PC-3 (cell line): ENCODE measurements at regions not wholly inside any gene's neighbourhood (a gene's known extent, or its start where the extent isn't known, plus 50 kb on each side); places are given as distances from the start of the nearest gene placed in this dataset.

ENCODE experiments used
- ATAC-seq: fragments of 200-7000 bp; cut with Tn5 transposase; 2 replicates; pipeline ENCODE4 v1.9.1; 2020; ENCODE audit warnings: mild to moderate bottlenecking, moderate library complexity
- BruUV-seq: library from RNA; stranded (reverse); fragments of 400-500 nt; replicated peaks from 2 replicates; lab custom pipeline; 2021; lab: Mats Ljungman, UMichigan
- CTCF ChIA-PET: fragments of 300-600 bp; sonication (Branson Sonifier 250); formaldehyde crosslinking; loops from one replicate; lab custom pipeline; 2022; ENCODE audit warnings: antibody characterized with exemption; lab: Charles Lee
- POLR2A ChIA-PET: fragments of 300-600 bp; sonication (Branson Sonifier 250); formaldehyde crosslinking; loops from one replicate; lab custom pipeline; 2022; ENCODE audit warnings: antibody characterized with exemption; ENCODE audit not compliant: unreplicated experiment; lab: Charles Lee
- DNase-seq: peaks from one replicate; pipeline ENCODE4 v3.0.0-alpha.2; 2015
- H2AFZ ChIP-seq: fragments of 300-600 bp; sonication (generic); 2 replicates; pipeline ENCODE4 v1.6.0; 2016; ENCODE audit warnings: antibody characterized with exemption, low read length
- H3F3A ChIP-seq: fragments of 300-600 bp; sonication (generic); one replicate; pipeline ENCODE4 v1.6.0; 2017; ENCODE audit warnings: antibody characterized with exemption, low read length, control low read depth, mild to moderate bottlenecking; ENCODE audit not compliant: unreplicated experiment
- H3K27ac ChIP-seq: fragments of 300-600 bp; sonication (generic); 2 replicates; pipeline ENCODE4 v1.5.1; 2016; ENCODE audit warnings: mild to moderate bottlenecking, low read length
- H3K27me3 ChIP-seq: fragments of 300-600 bp; sonication (generic); 2 replicates; pipeline ENCODE4 v1.6.1; 2016; ENCODE audit warnings: low read length, mixed read lengths
- H3K36me3 ChIP-seq: fragments of 300-600 bp; sonication (generic); 2 replicates; pipeline ENCODE4 v1.6.1; 2016; ENCODE audit warnings: low read depth, mixed run types, low read length, mixed read lengths
- H3K4me1 ChIP-seq: fragments of 300-600 bp; sonication (generic); 2 replicates; pipeline ENCODE4 v1.5.1; 2016; ENCODE audit warnings: low read length; ENCODE audit not compliant: insufficient read depth
- H3K4me2 ChIP-seq: fragments of 300-600 bp; sonication (generic); 2 replicates; pipeline ENCODE4 v1.6.0; 2016; ENCODE audit warnings: low read length
- H3K4me3 ChIP-seq: fragments of 300-600 bp; sonication (generic); 2 replicates; pipeline ENCODE4 v1.5.1; 2016; ENCODE audit warnings: mild to moderate bottlenecking, low read length, mixed read lengths
- H3K79me2 ChIP-seq: fragments of 300-600 bp; sonication (generic); 2 replicates; pipeline ENCODE4 v1.6.1; 2017; ENCODE audit warnings: low read length, mixed read lengths
- H3K9ac ChIP-seq: fragments of 300-600 bp; sonication (generic); 2 replicates; pipeline ENCODE4 v1.6.0; 2016; ENCODE audit warnings: mild to moderate bottlenecking, low read length
- H3K9me2 ChIP-seq: fragments of 300-600 bp; sonication (generic); replicated peaks from 2 replicates; pipeline ENCODE4 v1.6.1; 2016; ENCODE audit warnings: mixed run types, low read length, mixed read lengths
- H3K9me3 ChIP-seq: fragments of 300-600 bp; sonication (generic); 2 replicates; pipeline ENCODE4 v1.6.1; 2016; ENCODE audit warnings: low read length, mixed read lengths
- H4K20me1 ChIP-seq: fragments of 300-600 bp; sonication (generic); 2 replicates; pipeline ENCODE4 v1.6.1; 2016; ENCODE audit warnings: low read length, mixed read lengths
- EZH2 ChIP-seq: fragments of 300-600 bp; sonication (generic); IDR thresholded peaks from one replicate; pipeline ENCODE4 v1.6.1; 2017; ENCODE audit warnings: antibody characterized with exemption, mild to moderate bottlenecking, low read length; ENCODE audit not compliant: unreplicated experiment
- EZH2phosphoT487 ChIP-seq: fragments of 300-600 bp; sonication (generic); IDR thresholded peaks from 2 replicates; pipeline ENCODE4 v1.6.1; 2018; ENCODE audit warnings: mild to moderate bottlenecking, antibody characterized with exemption, low read length, borderline replicate concordance
- intact Hi-C: fragments of 100-400 bp; cut with micrococcal nuclease; formaldehyde crosslinking; loops from 2 replicates; pipeline ENCODE4 v1.9.0; 2023
- TF ChIP-seq, protein P1 (sequence below): fragments of 300-600 bp; sonication (generic); conservative IDR thresholded peaks from 2 replicates; pipeline ENCODE4 v1.5.1; 2017; ENCODE audit warnings: antibody characterized with exemption, low read depth, mild to moderate bottlenecking, low read length

DNA sequence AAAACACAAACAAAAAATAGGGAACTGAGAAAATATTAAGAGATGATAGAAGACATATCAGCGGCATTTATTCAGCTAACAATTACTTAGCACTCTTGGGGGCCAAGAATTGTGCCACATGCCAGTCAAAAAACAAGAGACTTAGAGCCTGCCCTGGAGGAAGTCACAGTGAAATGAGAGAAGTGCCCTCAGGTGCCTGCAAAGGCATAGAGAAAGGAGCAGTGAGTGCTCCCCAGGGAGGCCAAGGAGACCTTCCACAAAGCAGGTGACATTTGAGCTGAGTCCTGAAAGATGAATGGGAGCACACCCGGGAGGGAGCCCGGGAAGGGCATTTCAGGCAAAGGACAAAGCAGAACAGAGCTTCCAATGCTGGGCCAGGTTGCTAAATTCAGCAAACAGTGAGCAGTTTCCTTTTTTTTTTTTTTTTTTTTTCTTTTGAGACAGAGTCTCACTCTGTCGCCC is 184.7 kb upstream of the JARID2 start:
- POLR2A ChIA-PET = no interaction called here
- Histone ChIP-seq H3K4me1 (peaks cover 11% of the 10 kb centered on the region), H3F3A (no peaks in the 10 kb centered on the region), H3K9me3 (no peaks in the 10 kb centered on the region), H3K9ac (no peak overlapping the region), H3K4me2 (no peak overlapping the region), H3K4me3 (no peak overlapping the region), H3K79me2 (no peaks in the 10 kb centered on the region), H3K36me3 (no peaks in the 10 kb centered on the region), H4K20me1 (no peaks in the 10 kb centered on the region), H3K9me2 (no peaks in the 10 kb centered on the region), H2AFZ (no peak overlapping the region), H3K27ac (no peak overlapping the region), H3K27me3 (no peaks in the 10 kb centered on the region)
- intact Hi-C loops = no loop called here
- TF ChIP-seq EZH2phosphoT487 (no peak), EZH2 (no peak)
- TF ChIP-seq, protein P1, sequence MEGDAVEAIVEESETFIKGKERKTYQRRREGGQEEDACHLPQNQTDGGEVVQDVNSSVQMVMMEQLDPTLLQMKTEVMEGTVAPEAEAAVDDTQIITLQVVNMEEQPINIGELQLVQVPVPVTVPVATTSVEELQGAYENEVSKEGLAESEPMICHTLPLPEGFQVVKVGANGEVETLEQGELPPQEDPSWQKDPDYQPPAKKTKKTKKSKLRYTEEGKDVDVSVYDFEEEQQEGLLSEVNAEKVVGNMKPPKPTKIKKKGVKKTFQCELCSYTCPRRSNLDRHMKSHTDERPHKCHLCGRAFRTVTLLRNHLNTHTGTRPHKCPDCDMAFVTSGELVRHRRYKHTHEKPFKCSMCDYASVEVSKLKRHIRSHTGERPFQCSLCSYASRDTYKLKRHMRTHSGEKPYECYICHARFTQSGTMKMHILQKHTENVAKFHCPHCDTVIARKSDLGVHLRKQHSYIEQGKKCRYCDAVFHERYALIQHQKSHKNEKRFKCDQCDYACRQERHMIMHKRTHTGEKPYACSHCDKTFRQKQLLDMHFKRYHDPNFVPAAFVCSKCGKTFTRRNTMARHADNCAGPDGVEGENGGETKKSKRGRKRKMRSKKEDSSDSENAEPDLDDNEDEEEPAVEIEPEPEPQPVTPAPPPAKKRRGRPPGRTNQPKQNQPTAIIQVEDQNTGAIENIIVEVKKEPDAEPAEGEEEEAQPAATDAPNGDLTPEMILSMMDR = no peak
- DNase-seq = no peak
- no peak for ATAC-seq
- CTCF ChIA-PET = no interaction called here
- BruUV-seq = no TSS peak

- H2AFZ ChIP-seq = no peak overlapping the region
- H3K36me3 ChIP-seq = no peaks in the 10 kb centered on the region
- H3K4me1 ChIP-seq = peaks cover 19% of the 10 kb centered on the region
- no TSS peak for BruUV-seq
- H3K9ac ChIP-seq = no peak overlapping the region
- CTCF ChIA-PET = no interaction called here
- H4K20me1 ChIP-seq = no peaks in the 10 kb centered on the region
- POLR2A ChIA-PET = no interaction called here
- no peaks in the 10 kb centered on the region for H3K9me3 ChIP-seq
- H3F3A ChIP-seq = no peaks in the 10 kb centered on the region
- no peaks in the 10 kb centered on the region for H3K27me3 ChIP-seq
- intact Hi-C loops = no loop called here
- TF ChIP-seq, protein P1 = no peak
- TF ChIP-seq EZH2 (no peak), EZH2phosphoT487 (no peak)
- no peaks in the 10 kb centered on the region for H3K79me2 ChIP-seq
- DNase-seq (no peak), ATAC-seq (no peak)
- H3K4me3 ChIP-seq = no peak overlapping the region
- no peak overlapping the region for H3K27ac ChIP-seq
- no peaks in the 10 kb centered on the region for H3K9me2 ChIP-seq
- no peak overlapping the region for H3K4me2 ChIP-seq
These were observed 183.9 kb upstream of the JARID2 start for GRCh38 chr6:15061908-15062515.

GRCh38 chr6:15062516-15063252 is 183.2 kb upstream of the JARID2 start:
- H3K9me3 ChIP-seq = no peaks in the 10 kb centered on the region
- TF ChIP-seq EZH2phosphoT487 (no peak), EZH2 (no peak)
- TF ChIP-seq, protein P1 = no peak
- no peaks in the 10 kb centered on the region for H3F3A ChIP-seq
- H3K4me2 ChIP-seq = no peak overlapping the region
- H4K20me1 ChIP-seq = no peaks in the 10 kb centered on the region
- H2AFZ ChIP-seq = no peak overlapping the region
- no peaks in the 10 kb centered on the region for H3K9me2 ChIP-seq
- H3K36me3 ChIP-seq = no peaks in the 10 kb centered on the region
- H3K4me1 ChIP-seq = peaks cover 21% of the 10 kb centered on the region
- H3K79me2 ChIP-seq = no peaks in the 10 kb centered on the region
- ChIA-PET CTCF (no interaction called here), POLR2A (no interaction called here)
- peak; percentile 26 for DNase-seq
- no peak overlapping the region for H3K9ac ChIP-seq
- H3K27me3 ChIP-seq = no peaks in the 10 kb centered on the region
- intact Hi-C loops = no loop called here
- H3K4me3 ChIP-seq = no peak overlapping the region
- no peak for ATAC-seq
- BruUV-seq = no TSS peak
- no peak overlapping the region for H3K27ac ChIP-seq
